AG04449 (cell line): ENCODE measurements at regions not wholly inside any gene's neighbourhood (a gene's known extent, or its start where the extent isn't known, plus 50 kb on each side); places are given as distances from the start of the nearest gene placed in this dataset.

Experiments used
- CTCF ChIA-PET: fragments of 350-600 bp; formaldehyde crosslinking; extraction: SDS; loops from one replicate; lab custom pipeline; 2021; ENCODE audit warnings: antibody characterized with exemption; lab: Yijun Ruan, JAX
- POLR2A ChIA-PET: fragments of 400-600, 350-600 bp; formaldehyde crosslinking; extraction: SDS; loops from one replicate; lab custom pipeline; 2020; ENCODE audit warnings: antibody characterized with exemption, inconsistent platforms; lab: Yijun Ruan, JAX
- DNase-seq: peaks from one replicate; pipeline ENCODE4 v3.0.0-alpha.2; 2010; ENCODE audit warnings: low read depth, low spot score
- H3K4me3 ChIP-seq: 2 replicates; pipeline ENCODE4 v1.5.1; 2011; ENCODE audit warnings: low read depth, mild to moderate bottlenecking, control low read depth, low read length
- CTCF ChIP-seq: IDR thresholded peaks from one replicate; pipeline ENCODE4 v1.5.1; 2011; ENCODE audit warnings: mild to moderate bottlenecking, moderate library complexity, low read length, control low read depth, inconsistent platforms; ENCODE audit not compliant: insufficient read depth; ENCODE audit errors: missing control alignments

GRCh38 chr11:109527496-109527895 lies 105.5 kb downstream of the C11orf87 start:
- no peak for TF ChIP-seq CTCF
- POLR2A ChIA-PET: interaction anchor here (0.9 kb wide), 1 partner anchor 20 kb away, joined by 3 read pairs; no protein-coding TSS in a partner anchor
- peak; percentile 28 for DNase-seq
- CTCF ChIA-PET: no interaction called here
- H3K4me3 ChIP-seq: no peak overlapping the region

- H3K4me3 ChIP-seq: no peak overlapping the region
- ChIA-PET POLR2A (interaction anchor here (0.7 to 1.0 kb wide), 2 partner anchors 20 to 677 kb away, joined by 3 to 4 read pairs; no protein-coding TSS in a partner anchor), CTCF (interaction anchor here (0.9 to 1.2 kb wide), 2 partner anchors 9 to 109 kb away, joined by 3 to 4 read pairs; no protein-coding TSS in a partner anchor)
- peak; percentile 33 for DNase-seq
- TF ChIP-seq CTCF: no peak
Measured at GRCh38 chr11:109547356-109548027, 125.5 kb downstream of the C11orf87 start.

GRCh38 chr11:109552376-109552775 lies 130.4 kb downstream of the C11orf87 start:
- CTCF ChIA-PET: no interaction called here
- POLR2A ChIA-PET: no interaction called here
- DNase-seq: no peak
- H3K4me3 ChIP-seq: no peak overlapping the region
- no peak for TF ChIP-seq CTCF

- ChIA-PET CTCF (no interaction called here), POLR2A (no interaction called here)
- no peak overlapping the region for H3K4me3 ChIP-seq
- no peak for DNase-seq
- TF ChIP-seq CTCF: no peak
Measured at GRCh38 chr11:109553284-109553683, 131.3 kb downstream of the C11orf87 start.

- no peak for DNase-seq
- ChIA-PET CTCF (no interaction called here), POLR2A (no interaction called here)
- TF ChIP-seq CTCF: no peak
- H3K4me3 ChIP-seq: no peak overlapping the region
Measured at GRCh38 chr11:109554951-109555350, 133.0 kb downstream of the C11orf87 start.

GRCh38 chr11:109564241-109564640 lies 142.3 kb downstream of the C11orf87 start:
- no peak for TF ChIP-seq CTCF
- ChIA-PET CTCF (no interaction called here), POLR2A (no interaction called here)
- H3K4me3 ChIP-seq: no peak overlapping the region
- no peak for DNase-seq
